ENCODE measurements at regions not wholly inside any gene's neighbourhood (a gene's known extent, or its start where the extent isn't known, plus 50 kb on each side); places are given as distances from the start of the nearest gene placed in this dataset.

- no peaks in the 10 kb centered on the region for H3K36me3 Mint-ChIP-seq
- no peak for DNase-seq (ENCODE audit: extremely low spot score, unreplicated experiment)
- no peaks in the 10 kb centered on the region for H3K9me3 Mint-ChIP-seq
- H3K27me3 Mint-ChIP-seq, result peaks cover 3% of the 10 kb centered on the region
- H3K4me1 Mint-ChIP-seq (ENCODE audit: unreplicated experiment), result no peaks in the 10 kb centered on the region
- no peak overlapping the region for H3K27ac Mint-ChIP-seq
- TF ChIP-seq, protein P1, sequence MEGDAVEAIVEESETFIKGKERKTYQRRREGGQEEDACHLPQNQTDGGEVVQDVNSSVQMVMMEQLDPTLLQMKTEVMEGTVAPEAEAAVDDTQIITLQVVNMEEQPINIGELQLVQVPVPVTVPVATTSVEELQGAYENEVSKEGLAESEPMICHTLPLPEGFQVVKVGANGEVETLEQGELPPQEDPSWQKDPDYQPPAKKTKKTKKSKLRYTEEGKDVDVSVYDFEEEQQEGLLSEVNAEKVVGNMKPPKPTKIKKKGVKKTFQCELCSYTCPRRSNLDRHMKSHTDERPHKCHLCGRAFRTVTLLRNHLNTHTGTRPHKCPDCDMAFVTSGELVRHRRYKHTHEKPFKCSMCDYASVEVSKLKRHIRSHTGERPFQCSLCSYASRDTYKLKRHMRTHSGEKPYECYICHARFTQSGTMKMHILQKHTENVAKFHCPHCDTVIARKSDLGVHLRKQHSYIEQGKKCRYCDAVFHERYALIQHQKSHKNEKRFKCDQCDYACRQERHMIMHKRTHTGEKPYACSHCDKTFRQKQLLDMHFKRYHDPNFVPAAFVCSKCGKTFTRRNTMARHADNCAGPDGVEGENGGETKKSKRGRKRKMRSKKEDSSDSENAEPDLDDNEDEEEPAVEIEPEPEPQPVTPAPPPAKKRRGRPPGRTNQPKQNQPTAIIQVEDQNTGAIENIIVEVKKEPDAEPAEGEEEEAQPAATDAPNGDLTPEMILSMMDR (conservative IDR thresholded peaks at IDR 0.05), result no peak
- H3K4me3 Mint-ChIP-seq, result no peak overlapping the region
These were observed 115.0 kb upstream of the LHCGR start for GRCh38 chr2:48870503-48870902.

DNA sequence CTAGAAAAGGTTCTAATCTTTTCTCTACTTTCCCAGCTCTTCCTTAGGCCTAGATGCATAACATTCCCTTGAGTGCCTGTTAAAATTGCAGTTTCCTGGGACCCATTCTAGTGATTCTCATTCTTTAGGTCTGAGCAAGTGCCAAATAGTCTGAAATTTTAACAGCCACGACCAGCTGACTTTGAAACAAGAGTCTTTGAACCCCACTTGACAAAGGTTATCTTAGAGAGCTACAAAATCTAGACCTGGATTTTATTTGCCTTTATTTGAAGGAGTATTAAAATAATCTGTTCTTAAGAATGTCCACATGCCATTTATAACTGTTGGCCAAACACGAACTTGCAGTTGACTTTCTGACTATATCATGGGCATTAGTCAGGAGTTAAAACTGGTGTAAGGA, 110.2 kb upstream of the LHCGR start:
- Mint-ChIP-seq H3K27ac (no peak overlapping the region), H3K9me3 (no peaks in the 10 kb centered on the region), H3K36me3 (no peaks in the 10 kb centered on the region), H3K4me1 (ENCODE audit: unreplicated experiment) (no peaks in the 10 kb centered on the region), H3K27me3 (peaks cover 10% of the 10 kb centered on the region), H3K4me3 (no peak overlapping the region)
- no peak for DNase-seq (ENCODE audit: extremely low spot score, unreplicated experiment)
- TF ChIP-seq, protein P1 (conservative IDR thresholded peaks at IDR 0.05), result no peak

GRCh38 chr2:48860380-48860779, 104.9 kb upstream of the LHCGR start:
- peaks cover 7% of the 10 kb centered on the region for H3K27me3 Mint-ChIP-seq
- no peak for DNase-seq (ENCODE audit: extremely low spot score, unreplicated experiment)
- H3K4me3 Mint-ChIP-seq, result no peak overlapping the region
- TF ChIP-seq, protein P1 (conservative IDR thresholded peaks at IDR 0.05), result no peak
- H3K4me1 Mint-ChIP-seq (ENCODE audit: unreplicated experiment), result no peaks in the 10 kb centered on the region
- no peaks in the 10 kb centered on the region for H3K36me3 Mint-ChIP-seq
- no peaks in the 10 kb centered on the region for H3K9me3 Mint-ChIP-seq
- H3K27ac Mint-ChIP-seq, result no peak overlapping the region

GRCh38 chr2:48856657-48857056, 101.1 kb upstream of the LHCGR start:
- H3K9me3 Mint-ChIP-seq, result no peaks in the 10 kb centered on the region
- TF ChIP-seq, protein P1 (conservative IDR thresholded peaks at IDR 0.05), result no peak
- H3K27me3 Mint-ChIP-seq, result peaks cover 3% of the 10 kb centered on the region
- peak overlapping the region; percentile 64 for H3K27ac Mint-ChIP-seq
- H3K4me3 Mint-ChIP-seq, result peak overlapping the region; percentile 49
- H3K4me1 Mint-ChIP-seq (ENCODE audit: unreplicated experiment), result no peaks in the 10 kb centered on the region
- DNase-seq (ENCODE audit: extremely low spot score, unreplicated experiment), result no peak
- no peaks in the 10 kb centered on the region for H3K36me3 Mint-ChIP-seq

- TF ChIP-seq, protein P1 (conservative IDR thresholded peaks at IDR 0.05), result no peak
- Mint-ChIP-seq H3K9me3 (no peaks in the 10 kb centered on the region), H3K4me3 (peak overlapping the region; percentile 49), H3K27me3 (no peaks in the 10 kb centered on the region), H3K4me1 (ENCODE audit: unreplicated experiment) (no peaks in the 10 kb centered on the region), H3K36me3 (no peaks in the 10 kb centered on the region), H3K27ac (peak overlapping the region; percentile 64)
- no peak for DNase-seq (ENCODE audit: extremely low spot score, unreplicated experiment)
These were observed 100.6 kb upstream of the LHCGR start for GRCh38 chr2:48856144-48856543.

- H3K9me3 Mint-ChIP-seq, result no peaks in the 10 kb centered on the region
- no peaks in the 10 kb centered on the region for H3K27me3 Mint-ChIP-seq
- no peaks in the 10 kb centered on the region for H3K4me1 Mint-ChIP-seq (ENCODE audit: unreplicated experiment)
- no peak overlapping the region for H3K4me3 Mint-ChIP-seq
- TF ChIP-seq, protein P1 (conservative IDR thresholded peaks at IDR 0.05), result no peak
- DNase-seq (ENCODE audit: extremely low spot score, unreplicated experiment), result no peak
- H3K27ac Mint-ChIP-seq, result peak overlapping the region; percentile 4
- H3K36me3 Mint-ChIP-seq, result no peaks in the 10 kb centered on the region
These were observed 99.6 kb upstream of the LHCGR start for GRCh38 chr2:48855142-48855541.
